ENCODE measurements at regions not wholly inside any gene's neighbourhood (a gene's known extent, or its start where the extent isn't known, plus 50 kb on each side); places are given as distances from the start of the nearest gene placed in this dataset.

- no peak overlapping the region for H3K4me3 ChIP-seq
- ChIA-PET CTCF (no interaction called here), RAD21 (ENCODE audit: unreplicated experiment) (no interaction called here), POLR2A (interaction anchor here (1.2 kb wide), 1 partner anchor 816 kb away, joined by 4 read pairs; no protein-coding TSS in a partner anchor), SMC1A (ENCODE audit: uncharacterized antibody, unreplicated experiment) (interaction anchor here (1.6 kb wide), 1 partner anchor 14 kb away, joined by 3 read pairs; no protein-coding TSS in a partner anchor)
- H3K27me3 ChIP-seq (replicated peaks in 1 of 2; ENCODE audit: control insufficient read depth in 2 of 2, insufficient read depth in 2 of 2, low read length in 1 of 2) = no peaks in the 10 kb centered on the region; a peak in 1 of 4 replicates
- H3K9me3 ChIP-seq (replicated peaks; ENCODE audit: control insufficient read depth, insufficient read depth, low read length) = no peaks in the 10 kb centered on the region
- no TSS peak for BruUV-seq (replicated peaks)
- H3K4me1 ChIP-seq (ENCODE audit: control insufficient read depth, insufficient read depth, low read length) = no peaks in the 10 kb centered on the region
- WGBS (ENCODE audit: insufficient coverage, insufficient replicate concordance, low lambda C conversion rate, missing lambda C conversion rate) = 29% methylated on average over 4 of the region's 4 CpGs
- no peak for ATAC-seq
- H3K27ac ChIP-seq (ENCODE audit: control insufficient read depth, insufficient read depth) = no peak overlapping the region
- H3K4me2 ChIP-seq (ENCODE audit: control insufficient read depth, insufficient read depth) = no peak overlapping the region
- DNase-seq (ENCODE audit: low read depth, low spot score) = no peak
- no peaks in the 10 kb centered on the region for H3K79me2 ChIP-seq (ENCODE audit: control insufficient read depth, insufficient read depth, low read length)
- no peak overlapping the region for H2AFZ ChIP-seq (ENCODE audit: control insufficient read depth, low read depth, low read length)
- FAIRE-seq = no peak
- no peaks in the 10 kb centered on the region for H3K36me3 ChIP-seq (ENCODE audit: control insufficient read depth in 2 of 2, insufficient read depth in 2 of 2, low read length in 1 of 2)
- H4K20me1 ChIP-seq (ENCODE audit: control insufficient read depth, insufficient read depth) = no peaks in the 10 kb centered on the region
- TF ChIP-seq ZNF24 (IDR thresholded peaks at IDR 0.05) = peak; percentile 59
- TF ChIP-seq NKRF (conservative IDR thresholded peaks at IDR 0.05) = no peak
- TF ChIP-seq USF1 (IDR thresholded peaks at IDR 0.05; ENCODE audit: borderline replicate concordance, extremely low read length, insufficient read depth, low read depth, low read length) = no peak
- no peak for TF ChIP-seq ZNF207 (IDR thresholded peaks at IDR 0.05; ENCODE audit: borderline replicate concordance)
- in situ Hi-C loops (cut with MboI) (no loop called here), intact Hi-C loops (cut with micrococcal nuclease; ENCODE audit: unreplicated experiment) (no loop called here)
- no peak overlapping the region for H3K9ac ChIP-seq (ENCODE audit: control insufficient read depth, insufficient read depth, low read length)
These were observed 62.8 kb downstream of the FHIP1A start for GRCh38 chr4:151471728-151472127.
